ENCODE measurements at regions not wholly inside any gene's neighbourhood (a gene's known extent, or its start where the extent isn't known, plus 50 kb on each side); places are given as distances from the start of the nearest gene placed in this dataset.

GRCh38 chr10:126732868-126733267 lies 62.4 kb upstream of the C10orf90 start:
- TF ChIP-seq CTCF (IDR thresholded peaks at IDR 0.05; ENCODE audit: insufficient read depth, low read depth, low read length) (no peak), EZH2 (IDR thresholded peaks at IDR 0.05; ENCODE audit: insufficient read depth, low read length) (no peak)
